ENCODE measurements at regions not wholly inside any gene's neighbourhood (a gene's known extent, or its start where the extent isn't known, plus 50 kb on each side); places are given as distances from the start of the nearest gene placed in this dataset.

DNA sequence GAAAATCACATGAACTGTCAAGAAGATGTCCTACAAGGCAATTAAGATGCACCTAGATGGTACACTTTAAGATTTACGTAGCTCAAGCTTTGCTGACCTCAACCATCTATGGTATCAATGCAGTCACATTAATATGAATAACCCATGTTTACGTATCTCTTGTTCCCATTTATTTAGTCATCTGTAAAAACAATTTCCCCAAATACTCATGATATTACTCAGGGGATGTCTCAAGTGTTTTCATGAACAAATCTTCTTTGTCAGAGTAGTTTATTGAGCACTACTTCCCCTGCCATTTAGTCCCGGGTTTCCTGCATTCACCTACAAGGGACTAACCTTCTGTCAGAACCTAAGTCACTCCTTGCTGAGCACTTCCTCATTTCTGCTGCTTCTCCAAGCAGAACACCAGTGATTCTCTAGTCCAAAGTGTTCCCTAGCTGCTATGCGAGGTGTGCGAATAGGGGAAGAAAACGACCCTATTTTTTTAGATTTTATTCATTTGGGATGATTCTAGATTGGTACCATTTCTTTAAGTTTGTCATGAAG is 554.3 kb upstream of the LRRC4C start:
- no peaks in the 10 kb centered on the region for H3K79me2 ChIP-seq (ENCODE audit: control insufficient read depth, insufficient read depth, low read length)
- CTCF ChIA-PET: no interaction called here
- H3K27ac ChIP-seq (ENCODE audit: insufficient read depth, low read depth, low read length): no peak overlapping the region
- POLR2A ChIA-PET: no interaction called here
- FAIRE-seq (no peak), DNase-seq (ENCODE audit: low read depth, low spot score) (no peak)
- dilution Hi-C loops (cut with MboI; ENCODE audit: extremely low pct_ligation_motif_present, low sequenced_read_pairs) (no loop called here), intact Hi-C loops (cut with micrococcal nuclease) (no loop called here)
- no TSS peak for BruUV-seq (replicated peaks)
- peak overlapping the region; percentile 1 for H2AFZ ChIP-seq (ENCODE audit: low read depth, low read length)
- no peaks in the 10 kb centered on the region for H3K9me1 ChIP-seq (replicated peaks; ENCODE audit: control insufficient read depth, extremely low read depth, insufficient read depth, low read length)
- no peaks in the 10 kb centered on the region for H3K9me3 ChIP-seq (replicated peaks; ENCODE audit: control insufficient read depth, insufficient read depth, low read length)
- no peaks in the 10 kb centered on the region for H3K36me3 ChIP-seq (ENCODE audit: control insufficient read depth in 2 of 2, extremely low read depth in 1 of 2, insufficient read depth in 2 of 2, low read length in 2 of 2)
- no peak overlapping the region for H3K4me2 ChIP-seq (ENCODE audit: insufficient read depth, low read length)
- no peak for TF ChIP-seq GATA2 (IDR thresholded peaks at IDR 0.05; ENCODE audit: insufficient read depth, insufficient read length, low read depth, low read length)
- TF ChIP-seq POLR2A (IDR thresholded peaks at IDR 0.05; ENCODE audit: low read depth, low read length): no peak
- no peak for TF ChIP-seq FOS (IDR thresholded peaks at IDR 0.05; ENCODE audit: borderline replicate concordance, insufficient read depth, low read length)
- TF ChIP-seq, protein P1, sequence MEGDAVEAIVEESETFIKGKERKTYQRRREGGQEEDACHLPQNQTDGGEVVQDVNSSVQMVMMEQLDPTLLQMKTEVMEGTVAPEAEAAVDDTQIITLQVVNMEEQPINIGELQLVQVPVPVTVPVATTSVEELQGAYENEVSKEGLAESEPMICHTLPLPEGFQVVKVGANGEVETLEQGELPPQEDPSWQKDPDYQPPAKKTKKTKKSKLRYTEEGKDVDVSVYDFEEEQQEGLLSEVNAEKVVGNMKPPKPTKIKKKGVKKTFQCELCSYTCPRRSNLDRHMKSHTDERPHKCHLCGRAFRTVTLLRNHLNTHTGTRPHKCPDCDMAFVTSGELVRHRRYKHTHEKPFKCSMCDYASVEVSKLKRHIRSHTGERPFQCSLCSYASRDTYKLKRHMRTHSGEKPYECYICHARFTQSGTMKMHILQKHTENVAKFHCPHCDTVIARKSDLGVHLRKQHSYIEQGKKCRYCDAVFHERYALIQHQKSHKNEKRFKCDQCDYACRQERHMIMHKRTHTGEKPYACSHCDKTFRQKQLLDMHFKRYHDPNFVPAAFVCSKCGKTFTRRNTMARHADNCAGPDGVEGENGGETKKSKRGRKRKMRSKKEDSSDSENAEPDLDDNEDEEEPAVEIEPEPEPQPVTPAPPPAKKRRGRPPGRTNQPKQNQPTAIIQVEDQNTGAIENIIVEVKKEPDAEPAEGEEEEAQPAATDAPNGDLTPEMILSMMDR (IDR thresholded peaks at IDR 0.05; ENCODE audit: extremely low read depth in 1 of 2, insufficient read depth in 1 of 2, low read depth in 1 of 2, low read length in 2 of 2): no peak
- no peak for TF ChIP-seq MYC (IDR thresholded peaks at IDR 0.05; ENCODE audit: low read depth, low read length)
- TF ChIP-seq JUN (IDR thresholded peaks at IDR 0.05; ENCODE audit: borderline replicate concordance, insufficient read depth, insufficient read length, low read depth): no peak
- TF ChIP-seq EZH2 (IDR thresholded peaks at IDR 0.05; ENCODE audit: borderline replicate concordance, low read depth, low read length, severe bottlenecking): no peak
- TF ChIP-seq, protein P2, sequence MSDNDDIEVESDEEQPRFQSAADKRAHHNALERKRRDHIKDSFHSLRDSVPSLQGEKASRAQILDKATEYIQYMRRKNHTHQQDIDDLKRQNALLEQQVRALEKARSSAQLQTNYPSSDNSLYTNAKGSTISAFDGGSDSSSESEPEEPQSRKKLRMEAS (IDR thresholded peaks at IDR 0.05; ENCODE audit: insufficient read depth, insufficient read length): no peak
- TF ChIP-seq POLR2AphosphoS5 (IDR thresholded peaks at IDR 0.05; ENCODE audit: insufficient read depth, low read depth, low read length): no peak
- H3K27me3 ChIP-seq (ENCODE audit: control insufficient read depth in 2 of 2, insufficient read depth in 2 of 2, low read length in 2 of 2): no peaks in the 10 kb centered on the region
- H3K9ac ChIP-seq (replicated peaks; ENCODE audit: extremely low read depth, insufficient read depth, low read length): no peak overlapping the region
- no peaks in the 10 kb centered on the region for H3K4me1 ChIP-seq (ENCODE audit: control insufficient read depth, extremely low read depth, insufficient read depth, low read length)
- no peaks in the 10 kb centered on the region for H4K20me1 ChIP-seq (replicated peaks; ENCODE audit: control insufficient read depth, extremely low read depth, insufficient read depth, low read length)
- H3K4me3 ChIP-seq (replicated peaks in 1 of 3; ENCODE audit: insufficient read depth in 1 of 3, low read depth in 1 of 3, low read length in 3 of 3): no peak overlapping the region

Measured in endothelial cell of umbilical vein (primary cell).